Naive thymus-derived CD4-positive, alpha-beta T cell (primary cell): ENCODE measurements at regions not wholly inside any gene's neighbourhood (a gene's known extent, or its start where the extent isn't known, plus 50 kb on each side); places are given as distances from the start of the nearest gene placed in this dataset.
"Not testable (repeated sequence)": the region's sequence is repeated elsewhere in the genome, so short reads cannot be mapped to it uniquely, and the experiment has no call there.

Experiments
- ATAC-seq: fragments of 150-1000 bp; cut with Tn5 transposase; 2 replicates; pipeline ENCODE4 v1.10.0; 2021; ENCODE audit warnings: mild to moderate bottlenecking, moderate library complexity
- CTCF ChIA-PET: fragments of 350-600 bp; sonication (Branson Sonifier 250); formaldehyde crosslinking; loops from one replicate; lab custom pipeline; 2021; ENCODE audit warnings: antibody characterized with exemption; lab: Charles Lee
- POLR2A ChIA-PET: fragments of 350-600 bp; sonication (Branson Sonifier 250); formaldehyde crosslinking; loops from one replicate; lab custom pipeline; 2021; ENCODE audit warnings: antibody characterized with exemption, inconsistent platforms; lab: Charles Lee
- DNase-seq, 9 donors: peaks; one replicate each; pipeline versions ENCODE4 v3.0.0 to v3.0.0-alpha.2; 2020 to 2022; ENCODE audit warnings: mixed read lengths in 1 of 9
- H3K27ac ChIP-seq: one replicate; pipeline ENCODE4 v1.7.0; 2013; ENCODE audit warnings: mild to moderate bottlenecking, low read depth, low read length, moderate library complexity
- H3K27me3 ChIP-seq, 2 donors: one replicate each; pipeline ENCODE4 v1.7.0; 2013; ENCODE audit warnings: low read length in 2 of 2, mild to moderate bottlenecking in 2 of 2, moderate library complexity in 2 of 2; ENCODE audit not compliant: control insufficient read depth in 2 of 2, insufficient read depth in 2 of 2
- H3K36me3 ChIP-seq, 3 experiments: 1 replicate in 2 of 3; 2 replicates in 1 of 3; pipeline ENCODE4 v1.7.0; 2013; ENCODE audit warnings: low read length in 3 of 3, mild to moderate bottlenecking in 3 of 3, moderate library complexity in 1 of 3; ENCODE audit not compliant: insufficient read depth in 3 of 3, control insufficient read depth in 2 of 3
- H3K4me1 ChIP-seq, 2 donors: one replicate each; pipeline ENCODE4 v1.7.0; 2013; ENCODE audit warnings: low read length in 2 of 2, mild to moderate bottlenecking in 2 of 2, moderate library complexity in 1 of 2; ENCODE audit not compliant: control insufficient read depth in 2 of 2, insufficient read depth in 2 of 2
- H3K4me3 ChIP-seq: 2 replicates; pipeline ENCODE4 v1.7.0; 2013; ENCODE audit warnings: mild to moderate bottlenecking, low read length
- H3K9me3 ChIP-seq, 3 experiments: 1 replicate in 2 of 3; 2 replicates in 1 of 3; pipeline ENCODE4 v1.7.0; 2013; ENCODE audit warnings: low read length in 3 of 3; ENCODE audit not compliant: control insufficient read depth in 2 of 3
- H3K27ac Mint-ChIP-seq, 9 donors: one replicate each; pipeline ENCODE4 v1.8.0; 2020 to 2022; ENCODE audit warnings: mixed read lengths in 9 of 9, mild to moderate bottlenecking in 8 of 9, moderate library complexity in 5 of 9, inconsistent platforms in 2 of 9
- H3K27me3 Mint-ChIP-seq, 5 donors: one replicate each; pipeline ENCODE4 v1.8.0; 2021 to 2022; ENCODE audit warnings: mixed read lengths in 5 of 5, mild to moderate bottlenecking in 1 of 5
- H3K36me3 Mint-ChIP-seq, 5 donors: one replicate each; pipeline ENCODE4 v1.8.0; 2020 to 2022; ENCODE audit warnings: mixed read lengths in 5 of 5, mild to moderate bottlenecking in 3 of 5, inconsistent platforms in 1 of 5
- H3K4me1 Mint-ChIP-seq, 7 donors: one replicate each; pipeline ENCODE4 v1.8.0; 2020 to 2022; ENCODE audit warnings: mixed read lengths in 7 of 7, mild to moderate bottlenecking in 3 of 7, inconsistent platforms in 1 of 7
- H3K4me3 Mint-ChIP-seq, 10 donors: one replicate each; pipeline ENCODE4 v1.8.0; 2020 to 2022; ENCODE audit warnings: mild to moderate bottlenecking in 10 of 10, mixed read lengths in 10 of 10, moderate library complexity in 6 of 10, inconsistent platforms in 2 of 10
- H3K9me3 Mint-ChIP-seq, 11 donors: one replicate each; pipeline ENCODE4 v1.8.0; 2020 to 2022; ENCODE audit warnings: mixed read lengths in 11 of 11, mild to moderate bottlenecking in 4 of 11, inconsistent platforms in 1 of 11, moderate library complexity in 1 of 11
- intact Hi-C, 2 donors: fragments of 100-400 bp; cut with micrococcal nuclease; formaldehyde crosslinking; loops; one replicate each; pipeline ENCODE4 v1.15.1; 2023

DNA sequence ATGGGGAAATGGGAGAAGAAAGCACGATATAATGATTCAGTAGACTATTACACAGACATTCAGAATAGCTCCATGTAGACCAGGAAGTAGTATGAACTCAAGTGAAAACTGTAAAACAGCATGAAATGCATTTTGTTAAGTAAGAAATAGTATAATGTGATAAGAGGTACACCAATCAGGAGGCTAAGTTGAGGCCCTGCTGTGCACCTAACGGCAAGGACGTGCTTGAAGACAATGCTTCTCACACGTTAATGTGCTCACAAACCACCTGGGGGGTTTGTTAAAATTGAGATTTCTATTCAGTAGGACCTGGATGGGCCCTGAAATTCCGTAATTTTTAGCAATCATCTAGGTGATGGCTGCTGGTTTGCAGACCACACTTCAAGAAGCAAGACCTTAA, 178.9 kb upstream of the SULF2 start:
- Histone ChIP-seq H3K27ac (no peak overlapping the region), H3K36me3 (no peaks in the 10 kb centered on the region), H3K9me3 (no peaks in the 10 kb centered on the region), H3K27me3 (no peaks in the 10 kb centered on the region), H3K4me3 (no peak overlapping the region), H3K4me1 (no peaks in the 10 kb centered on the region)
- no peaks in the 10 kb centered on the region for H3K36me3 Mint-ChIP-seq
- H3K9me3 Mint-ChIP-seq: no peaks in the 10 kb centered on the region
- no peak for DNase-seq
- ATAC-seq: no peak
- intact Hi-C loops: no loop called here
- H3K27me3 Mint-ChIP-seq: peaks cover 0 to 8% (median 4%) of the 10 kb centered on the region in 5 donors
- H3K4me3 Mint-ChIP-seq: no peak overlapping the region
- H3K27ac Mint-ChIP-seq: peak overlapping the region in 1 of 9 donors; percentile 9
- H3K4me1 Mint-ChIP-seq: no peaks in the 10 kb centered on the region
- POLR2A ChIA-PET: no interaction called here
- CTCF ChIA-PET: no interaction called here

DNA sequence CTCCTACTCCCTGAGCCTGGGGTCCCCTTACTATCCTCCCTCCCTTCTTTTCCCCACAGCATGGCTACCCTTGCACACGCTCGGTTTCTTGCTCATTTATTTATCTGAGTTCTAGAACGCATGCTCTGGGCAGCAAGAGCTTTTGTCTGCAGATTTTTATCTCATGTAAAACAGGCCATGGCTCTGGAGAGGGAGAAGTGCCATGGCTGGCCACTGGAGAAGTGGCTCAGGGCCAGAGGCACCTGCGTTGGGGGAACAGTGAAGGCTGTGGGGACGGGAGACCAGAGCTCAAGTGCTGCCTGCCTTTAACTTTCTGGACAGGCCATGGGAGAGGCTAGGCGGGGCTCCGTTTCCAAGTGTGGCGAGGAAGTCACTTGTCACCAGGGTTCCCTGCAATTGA, 177.7 kb upstream of the SULF2 start:
- Mint-ChIP-seq H3K4me3 (no peak overlapping the region), H3K4me1 (no peaks in the 10 kb centered on the region), H3K27ac (no peak overlapping the region), H3K9me3 (no peaks in the 10 kb centered on the region), H3K27me3 (peaks cover 0 to 8% (median 4%) of the 10 kb centered on the region in 5 donors), H3K36me3 (no peaks in the 10 kb centered on the region)
- H3K27ac ChIP-seq: no peak overlapping the region
- CTCF ChIA-PET: no interaction called here
- DNase-seq (no peak), ATAC-seq (no peak)
- H3K9me3 ChIP-seq: no peaks in the 10 kb centered on the region
- intact Hi-C loops: no loop called here
- no peaks in the 10 kb centered on the region for H3K27me3 ChIP-seq
- H3K36me3 ChIP-seq: no peaks in the 10 kb centered on the region
- no peaks in the 10 kb centered on the region for H3K4me1 ChIP-seq
- no peak overlapping the region for H3K4me3 ChIP-seq
- POLR2A ChIA-PET: no interaction called here

DNA sequence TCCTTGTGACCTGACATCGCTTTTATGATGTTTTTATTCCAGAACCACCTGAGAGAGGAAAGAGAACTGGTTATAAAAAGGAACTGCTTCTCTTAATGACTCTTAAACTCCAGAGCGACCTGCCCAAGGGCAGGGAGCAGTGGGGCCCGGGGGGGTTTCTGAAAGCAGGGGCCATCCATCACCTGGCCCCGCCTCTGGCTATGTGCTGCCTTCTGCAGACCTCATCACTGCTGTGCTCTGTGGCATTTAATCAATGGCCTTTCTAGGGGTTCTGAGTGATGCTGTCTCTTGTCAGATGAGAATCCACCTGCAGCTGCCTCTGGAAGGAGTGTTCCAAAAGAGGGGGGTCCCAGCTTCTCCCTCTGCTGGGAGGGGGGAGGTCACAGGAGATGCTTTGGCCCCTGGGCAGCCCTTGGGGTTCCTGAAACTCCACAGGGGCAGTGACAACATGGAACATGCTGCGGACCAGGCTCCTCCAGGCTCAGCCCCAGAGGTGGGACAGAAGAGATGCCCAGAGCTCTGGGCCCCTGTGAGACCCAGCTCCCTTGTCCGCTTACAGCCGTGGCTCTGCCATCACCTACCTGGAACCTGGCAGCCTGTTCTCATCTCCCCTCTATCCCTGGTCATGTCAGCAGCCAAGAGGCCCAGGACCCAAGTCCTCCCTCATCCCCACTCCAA, 177.1 kb upstream of the SULF2 start:
- ChIA-PET CTCF (no interaction called here), POLR2A (no interaction called here)
- Mint-ChIP-seq H3K4me1 (no peaks in the 10 kb centered on the region), H3K36me3 (no peaks in the 10 kb centered on the region), H3K27ac (no peak overlapping the region), H3K4me3 (no peak overlapping the region), H3K9me3 (no peaks in the 10 kb centered on the region), H3K27me3 (peaks cover 0 to 8% (median 4%) of the 10 kb centered on the region in 5 donors)
- Histone ChIP-seq H3K9me3 (no peaks in the 10 kb centered on the region), H3K36me3 (no peaks in the 10 kb centered on the region), H3K4me1 (no peaks in the 10 kb centered on the region), H3K27me3 (no peaks in the 10 kb centered on the region), H3K4me3 (no peak overlapping the region), H3K27ac (no peak overlapping the region)
- DNase-seq: no peak
- no peak for ATAC-seq
- intact Hi-C loops: no loop called here

DNA sequence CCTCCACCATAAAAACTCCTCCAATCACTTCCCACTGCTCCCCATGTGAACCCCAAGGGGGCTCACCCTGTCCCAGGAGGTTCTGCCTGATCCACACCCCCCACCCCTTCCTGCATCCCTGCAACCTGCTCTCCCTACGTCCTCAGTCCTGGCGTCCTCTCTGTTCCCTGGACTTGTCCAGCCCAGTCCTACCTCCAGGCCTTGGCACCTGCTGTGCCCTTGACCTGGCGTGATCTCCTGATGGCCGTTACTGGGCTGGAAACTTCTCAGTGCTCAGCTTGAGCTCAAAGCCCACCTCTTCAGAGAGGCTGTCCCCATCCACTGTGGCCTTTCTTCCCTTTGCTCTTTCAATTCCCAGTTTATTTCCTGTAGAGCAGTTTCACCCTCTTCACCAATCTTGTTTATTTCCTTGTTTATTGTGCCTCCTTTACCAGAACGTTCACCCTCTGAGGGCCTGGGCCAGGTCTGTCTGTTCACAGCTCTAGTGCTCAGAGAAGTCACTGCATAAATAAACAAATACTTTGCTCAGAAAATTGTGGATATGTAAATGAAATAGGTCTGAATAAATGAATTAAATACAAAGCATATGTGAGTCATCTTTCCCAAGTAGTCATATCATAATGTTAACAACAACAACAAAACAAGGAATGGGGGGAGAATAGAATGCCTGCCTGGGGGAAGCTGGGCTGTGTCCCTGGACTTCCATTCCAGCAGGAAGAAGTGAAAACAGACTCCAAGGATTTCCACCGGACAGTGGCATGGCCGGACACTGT, 175.7 kb upstream of the SULF2 start:
- H3K4me3 ChIP-seq: no peak overlapping the region
- H3K36me3 ChIP-seq: no peaks in the 10 kb centered on the region
- no peak overlapping the region for H3K4me3 Mint-ChIP-seq
- POLR2A ChIA-PET: no interaction called here
- no peaks in the 10 kb centered on the region for H3K4me1 Mint-ChIP-seq
- H3K9me3 Mint-ChIP-seq: no peaks in the 10 kb centered on the region
- no peaks in the 10 kb centered on the region for H3K36me3 Mint-ChIP-seq
- CTCF ChIA-PET: no interaction called here
- H3K27ac Mint-ChIP-seq: no peak overlapping the region
- no peak for ATAC-seq
- intact Hi-C loops: no loop called here
- no peaks in the 10 kb centered on the region for H3K4me1 ChIP-seq
- no peaks in the 10 kb centered on the region for H3K27me3 ChIP-seq
- H3K9me3 ChIP-seq: no peaks in the 10 kb centered on the region
- no peak overlapping the region for H3K27ac ChIP-seq
- H3K27me3 Mint-ChIP-seq: peaks cover 0 to 8% (median 4%) of the 10 kb centered on the region in 5 donors
- no peak for DNase-seq

DNA sequence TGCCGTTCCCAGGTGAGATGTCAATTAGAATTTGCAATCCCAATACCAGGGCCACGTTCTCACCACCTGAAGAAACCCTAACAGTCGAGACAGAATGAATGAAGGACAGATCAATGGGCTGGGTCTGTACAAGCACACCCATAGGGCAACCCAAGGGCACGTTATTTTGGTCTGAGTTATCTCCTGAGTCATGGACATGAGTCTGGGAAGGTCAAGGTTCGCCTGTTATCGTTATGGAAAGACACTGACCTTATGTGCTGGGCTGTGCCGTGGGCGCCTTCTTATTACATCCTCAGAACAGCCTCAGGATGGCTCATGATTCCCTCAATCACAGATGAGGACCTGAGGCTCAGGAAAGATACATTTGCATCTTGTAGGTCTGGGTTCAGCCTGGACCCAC, 175.0 kb upstream of the SULF2 start:
- Mint-ChIP-seq H3K9me3 (no peaks in the 10 kb centered on the region), H3K4me1 (no peaks in the 10 kb centered on the region), H3K27me3 (peaks cover 0 to 8% (median 4%) of the 10 kb centered on the region in 5 donors), H3K36me3 (no peaks in the 10 kb centered on the region), H3K27ac (no peak overlapping the region), H3K4me3 (no peak overlapping the region)
- intact Hi-C loops: no loop called here
- POLR2A ChIA-PET: no interaction called here
- H3K27ac ChIP-seq: no peak overlapping the region
- DNase-seq (no peak), ATAC-seq (no peak)
- H3K36me3 ChIP-seq: no peaks in the 10 kb centered on the region
- CTCF ChIA-PET: no interaction called here
- H3K4me1 ChIP-seq: no peaks in the 10 kb centered on the region
- H3K27me3 ChIP-seq: no peaks in the 10 kb centered on the region
- no peak overlapping the region for H3K4me3 ChIP-seq
- H3K9me3 ChIP-seq: no peaks in the 10 kb centered on the region

DNA sequence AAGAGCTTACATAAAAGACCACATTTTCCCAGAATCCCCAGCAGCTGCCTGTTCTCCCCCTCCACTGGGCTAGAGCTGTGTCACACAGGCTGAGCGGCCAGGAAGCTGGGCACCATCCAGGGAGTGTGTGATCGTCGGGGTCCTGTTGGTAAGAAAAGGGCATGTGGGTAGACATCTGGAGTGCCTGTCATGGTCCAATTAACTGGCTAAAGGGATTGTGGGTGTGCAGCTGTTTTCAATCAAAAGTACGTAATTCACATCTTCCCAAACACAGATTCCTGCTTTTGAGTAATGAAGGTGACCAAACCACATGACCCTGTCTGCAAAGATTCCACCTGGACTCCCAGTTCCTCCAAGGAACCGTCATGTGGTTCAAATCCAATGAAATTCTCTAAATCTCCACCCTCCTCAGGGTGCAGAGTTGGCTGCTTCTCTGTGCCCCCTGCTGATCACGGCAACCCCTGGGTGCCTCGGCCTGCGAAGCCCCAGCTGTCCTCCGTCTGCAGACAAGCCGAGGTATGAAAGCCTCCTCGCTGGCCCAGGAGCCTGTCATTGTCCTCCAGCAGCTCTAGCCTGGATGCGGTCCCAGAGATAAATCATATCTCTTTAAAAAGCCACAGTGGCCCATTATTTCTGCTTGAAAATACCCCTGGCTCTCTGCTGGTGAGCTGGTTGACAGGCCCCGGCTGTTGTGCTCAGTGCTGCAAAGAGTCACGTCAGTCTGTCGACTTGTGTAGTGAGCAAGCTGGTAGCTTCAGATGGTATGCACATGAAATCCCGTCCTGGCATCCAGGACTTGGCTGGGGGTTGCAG, 172.9 kb upstream of the SULF2 start:
- POLR2A ChIA-PET, H3K27ac Mint-ChIP-seq, H3K4me1 Mint-ChIP-seq, H3K9me3 Mint-ChIP-seq, H3K36me3 Mint-ChIP-seq, H3K4me1 ChIP-seq, H3K36me3 ChIP-seq, ATAC-seq, H3K4me3 Mint-ChIP-seq, H3K4me3 ChIP-seq, CTCF ChIA-PET, intact Hi-C loops, H3K27me3 ChIP-seq, DNase-seq, H3K27ac ChIP-seq, H3K9me3 ChIP-seq: not testable (repeated sequence)
- peaks cover 0 to 12% (median 0%) of the 10 kb centered on the region in 5 donors for H3K27me3 Mint-ChIP-seq
